Thyroid gland (tissue), 4 donors: ENCODE measurements at regions not wholly inside any gene's neighbourhood (a gene's known extent, or its start where the extent isn't known, plus 50 kb on each side); places are given as distances from the start of the nearest gene placed in this dataset.

Experiments
- DNase-seq, 2 donors: peaks; one replicate each; pipeline ENCODE4 v3.0.0-alpha.2; 2019
- H3K27ac ChIP-seq, 3 donors: fragments of 200-600 bp; sonication (generic); 1 replicate in 2 of 3; 2 replicates in 1 of 3; pipeline ENCODE4 v1.5.1; 2016 to 2019; ENCODE audit warnings: mild to moderate bottlenecking in 1 of 3, moderate library complexity in 1 of 3
- H3K27me3 ChIP-seq: fragments of 200-600 bp; sonication (generic); one replicate; pipeline ENCODE4 v1.5.1; 2019
- H3K36me3 ChIP-seq, 2 donors: fragments of 200-600 bp; sonication (generic); one replicate each; pipeline ENCODE4 v1.5.1; 2016 to 2019
- H3K4me1 ChIP-seq, 2 donors: fragments of 200-600 bp; sonication (generic); one replicate each; pipeline ENCODE4 v1.5.1; 2017 to 2019
- H3K4me3 ChIP-seq, 3 donors: fragments of 200-600 bp; sonication (generic); replicated peaks in 1 of 3; 1 replicate in 2 of 3; 2 replicates in 1 of 3; pipeline ENCODE4 v1.5.1; 2016; ENCODE audit warnings: mild to moderate bottlenecking in 1 of 3
- H3K9me3 ChIP-seq: fragments of 200-600 bp; sonication (generic); one replicate; pipeline ENCODE4 v1.5.1; 2017
- POLR2A ChIP-seq, 2 donors: fragments of 450-650 bp; IDR thresholded peaks; one replicate each; pipeline ENCODE4 v1.6.1; 2017; ENCODE audit warnings: antibody characterized with exemption in 2 of 2, mild to moderate bottlenecking in 2 of 2, moderate library complexity in 1 of 2
- WGBS, 2 donors: methylation state at CpG; one replicate each; pipeline ENCODE4 v1.1.5; 2017; 5-methylcytosine and 5-hydroxymethylcytosine counted together
- intact Hi-C: fragments of 100-400 bp; cut with DNase I; formaldehyde crosslinking; loops from one replicate; pipeline ENCODE4 v1.15.1; 2023
- TF ChIP-seq, protein P1 (sequence below), 6 experiments: fragments of 200-600 bp in 3 of 6; fragments of 450-650 bp in 3 of 6; sonication (generic) in 3 of 6; IDR thresholded peaks; one replicate each; pipeline ENCODE4 v1.5.1; 2016 to 2019; ENCODE audit warnings: antibody characterized with exemption in 6 of 6, mild to moderate bottlenecking in 2 of 6, inconsistent platforms in 1 of 6, moderate library complexity in 1 of 6

DNA sequence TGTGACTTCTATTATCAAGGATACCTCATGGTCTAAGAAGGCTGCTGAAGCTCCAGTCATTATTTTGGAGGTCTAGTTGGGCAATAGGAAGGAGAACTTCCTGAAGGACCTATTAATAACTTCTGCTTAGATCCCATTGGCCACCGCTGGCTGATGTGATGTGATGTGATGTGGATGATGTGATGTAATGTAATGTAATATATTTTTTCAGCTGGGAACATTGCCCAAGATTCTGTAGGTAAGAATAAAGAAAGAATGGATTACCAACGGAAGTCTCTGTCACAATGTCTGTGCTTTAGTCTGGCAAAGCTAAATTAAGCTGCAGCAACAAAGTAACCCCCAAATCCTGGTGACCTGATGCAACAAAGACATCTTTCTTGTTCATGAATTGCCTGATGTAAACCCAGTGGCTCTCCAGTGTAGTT, 233.7 kb downstream of the PTEN start:
- H3K27ac ChIP-seq = no peak overlapping the region
- intact Hi-C loops = no loop called here
- no peaks in the 10 kb centered on the region for H3K9me3 ChIP-seq
- no peak overlapping the region for H3K4me3 ChIP-seq
- DNase-seq = no peak
- H3K36me3 ChIP-seq = no peaks in the 10 kb centered on the region
- H3K4me1 ChIP-seq = peaks cover 10 to 11% of the 10 kb centered on the region in 2 donors
- TF ChIP-seq, protein P1, sequence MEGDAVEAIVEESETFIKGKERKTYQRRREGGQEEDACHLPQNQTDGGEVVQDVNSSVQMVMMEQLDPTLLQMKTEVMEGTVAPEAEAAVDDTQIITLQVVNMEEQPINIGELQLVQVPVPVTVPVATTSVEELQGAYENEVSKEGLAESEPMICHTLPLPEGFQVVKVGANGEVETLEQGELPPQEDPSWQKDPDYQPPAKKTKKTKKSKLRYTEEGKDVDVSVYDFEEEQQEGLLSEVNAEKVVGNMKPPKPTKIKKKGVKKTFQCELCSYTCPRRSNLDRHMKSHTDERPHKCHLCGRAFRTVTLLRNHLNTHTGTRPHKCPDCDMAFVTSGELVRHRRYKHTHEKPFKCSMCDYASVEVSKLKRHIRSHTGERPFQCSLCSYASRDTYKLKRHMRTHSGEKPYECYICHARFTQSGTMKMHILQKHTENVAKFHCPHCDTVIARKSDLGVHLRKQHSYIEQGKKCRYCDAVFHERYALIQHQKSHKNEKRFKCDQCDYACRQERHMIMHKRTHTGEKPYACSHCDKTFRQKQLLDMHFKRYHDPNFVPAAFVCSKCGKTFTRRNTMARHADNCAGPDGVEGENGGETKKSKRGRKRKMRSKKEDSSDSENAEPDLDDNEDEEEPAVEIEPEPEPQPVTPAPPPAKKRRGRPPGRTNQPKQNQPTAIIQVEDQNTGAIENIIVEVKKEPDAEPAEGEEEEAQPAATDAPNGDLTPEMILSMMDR (IDR thresholded peaks at IDR 0.05) = no peak
- no peak for TF ChIP-seq POLR2A (IDR thresholded peaks at IDR 0.05)
- no peaks in the 10 kb centered on the region for H3K27me3 ChIP-seq
- 88 to 95% methylated on average over 2 of the region's 2 CpGs for WGBS, 2 donors

DNA sequence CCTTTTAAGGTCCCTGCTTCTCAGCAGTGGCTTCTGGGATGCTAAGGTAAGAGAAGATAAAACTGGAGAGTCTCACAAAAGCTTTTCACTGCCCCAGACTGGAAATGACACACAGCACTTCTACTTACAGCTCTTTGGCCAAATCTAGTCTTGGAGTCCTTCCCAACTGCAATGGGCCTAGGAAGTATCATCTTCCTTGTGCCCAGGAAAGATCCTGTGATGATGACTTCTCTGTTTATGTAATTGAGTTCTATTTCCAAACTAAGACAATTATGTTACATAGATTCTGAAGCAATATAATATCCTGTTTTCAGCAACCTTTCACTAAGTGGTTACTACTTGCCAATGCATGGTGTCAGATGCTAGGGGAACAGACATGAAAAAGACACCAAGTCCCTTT, 234.1 kb downstream of the PTEN start:
- intact Hi-C loops = no loop called here
- H3K9me3 ChIP-seq = no peaks in the 10 kb centered on the region
- no peak overlapping the region for H3K4me3 ChIP-seq
- H3K4me1 ChIP-seq = peaks cover 7 to 10% of the 10 kb centered on the region in 2 donors
- TF ChIP-seq, protein P1 (IDR thresholded peaks at IDR 0.05) = no peak
- TF ChIP-seq POLR2A (IDR thresholded peaks at IDR 0.05) = no peak
- no peaks in the 10 kb centered on the region for H3K27me3 ChIP-seq
- DNase-seq = no peak
- H3K36me3 ChIP-seq = no peaks in the 10 kb centered on the region
- no peak overlapping the region for H3K27ac ChIP-seq

DNA sequence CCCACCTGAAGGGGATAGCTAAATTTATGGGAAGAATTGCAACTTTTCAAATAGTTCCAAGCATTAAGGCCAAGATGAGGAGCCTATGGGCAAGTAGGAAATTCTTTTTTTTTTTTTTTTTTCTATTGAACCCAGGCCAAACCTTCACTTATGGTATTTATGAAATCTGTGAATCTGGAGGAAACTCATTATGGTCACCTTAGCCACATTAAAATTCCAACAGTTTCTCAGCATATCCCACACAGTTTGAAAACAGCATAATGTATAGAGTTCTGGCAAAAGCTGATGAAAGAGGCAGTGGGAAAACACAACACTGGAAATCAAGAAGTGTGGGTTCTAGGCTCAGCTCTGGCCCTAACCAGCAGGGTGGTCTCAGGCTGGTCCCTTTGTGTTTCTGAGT, 236.9 kb downstream of the PTEN start:
- intact Hi-C loops = no loop called here
- TF ChIP-seq, protein P1 (IDR thresholded peaks at IDR 0.05) = no peak
- TF ChIP-seq POLR2A (IDR thresholded peaks at IDR 0.05) = no peak
- no peaks in the 10 kb centered on the region for H3K4me1 ChIP-seq

DNA sequence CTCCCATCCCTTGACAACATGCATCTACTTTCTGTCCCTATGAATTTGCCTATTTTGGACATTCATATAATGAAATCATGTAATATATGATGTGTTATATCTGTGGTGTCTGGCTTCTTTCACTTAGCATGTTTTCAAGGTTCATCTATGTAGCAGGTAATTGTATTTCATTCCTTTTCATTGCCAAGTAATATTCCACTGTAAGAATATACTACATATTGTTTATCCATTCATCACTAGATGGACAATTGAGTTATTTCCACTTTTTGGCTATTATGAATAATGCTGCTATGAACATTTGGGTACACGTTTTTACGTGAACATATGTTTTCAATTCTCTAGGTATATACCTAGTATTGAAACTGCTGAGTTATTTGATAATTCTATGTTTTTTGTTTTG, 238.2 kb downstream of the PTEN start:
- Histone ChIP-seq H3K36me3 (no peaks in the 10 kb centered on the region), H3K27me3 (no peaks in the 10 kb centered on the region), H3K4me3 (no peak overlapping the region), H3K9me3 (no peaks in the 10 kb centered on the region), H3K4me1 (no peaks in the 10 kb centered on the region), H3K27ac (no peak overlapping the region)
- DNase-seq = no peak
- TF ChIP-seq POLR2A (IDR thresholded peaks at IDR 0.05) = no peak
- TF ChIP-seq, protein P1 (IDR thresholded peaks at IDR 0.05) = no peak
- intact Hi-C loops = no loop called here
- 97 to 99% methylated on average over 2 of the region's 2 CpGs for WGBS, 2 donors

More for the DNA sequence above, 236.9 kb downstream of the PTEN start:
- no peaks in the 10 kb centered on the region for H3K36me3 ChIP-seq
- DNase-seq = no peak
- no peaks in the 10 kb centered on the region for H3K9me3 ChIP-seq
- H3K27me3 ChIP-seq = no peaks in the 10 kb centered on the region
- no peak overlapping the region for H3K27ac ChIP-seq
- H3K4me3 ChIP-seq = no peak overlapping the region

DNA sequence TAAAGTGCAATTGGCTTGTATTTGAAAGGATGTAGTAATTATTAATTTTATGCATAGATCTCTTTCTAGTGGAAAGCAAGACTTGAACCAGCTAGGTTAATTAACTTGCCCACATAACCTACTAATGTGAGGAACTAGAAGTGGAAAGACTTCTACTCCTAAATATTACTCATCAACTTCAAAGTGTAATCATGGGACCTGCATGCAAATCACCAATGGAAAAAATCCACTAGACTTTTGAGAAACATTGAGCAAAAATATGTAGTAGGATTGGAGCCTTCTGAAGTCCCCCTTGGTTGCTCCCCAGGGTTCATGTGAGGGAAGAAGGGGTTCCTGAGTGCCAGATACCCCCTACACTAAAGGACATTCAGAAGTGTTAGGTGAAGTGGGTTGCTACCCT, 240.2 kb downstream of the PTEN start:
- no peaks in the 10 kb centered on the region for H3K4me1 ChIP-seq
- no peak for TF ChIP-seq POLR2A (IDR thresholded peaks at IDR 0.05)
- TF ChIP-seq, protein P1 (IDR thresholded peaks at IDR 0.05) = no peak
- H3K27ac ChIP-seq = no peak overlapping the region
- H3K27me3 ChIP-seq = no peaks in the 10 kb centered on the region
- intact Hi-C loops = no loop called here
- H3K4me3 ChIP-seq = no peak overlapping the region
- no peaks in the 10 kb centered on the region for H3K36me3 ChIP-seq
- H3K9me3 ChIP-seq = no peaks in the 10 kb centered on the region
- DNase-seq = no peak
